Panc1 (cell line): ENCODE measurements at regions not wholly inside any gene's neighbourhood (a gene's known extent, or its start where the extent isn't known, plus 50 kb on each side); places are given as distances from the start of the nearest gene placed in this dataset.
"Not testable (repeated sequence)": the region's sequence is repeated elsewhere in the genome, so short reads cannot be mapped to it uniquely, and the experiment has no call there.

Source experiments
- ATAC-seq: fragments of 200-7000 bp; cut with Tn5 transposase; 2 replicates; pipeline ENCODE4 v1.9.1; 2020; ENCODE audit warnings: mild to moderate bottlenecking, moderate library complexity
- BruUV-seq: library from RNA; stranded (reverse); fragments of 400-500 nt; replicated peaks from 2 replicates; lab custom pipeline; 2021; lab: Mats Ljungman, UMichigan
- CTCF ChIA-PET: fragments of 300-600 bp; sonication (Branson Sonifier 250); formaldehyde crosslinking; loops from one replicate; lab custom pipeline; 2022; ENCODE audit warnings: antibody characterized with exemption; lab: Charles Lee
- POLR2A ChIA-PET: fragments of 300-600 bp; sonication (Branson Sonifier 250); formaldehyde crosslinking; loops from one replicate; lab custom pipeline; 2022; ENCODE audit warnings: antibody characterized with exemption; lab: Charles Lee
- DNase-seq: peaks from one replicate; pipeline ENCODE4 v3.0.0-alpha.2; 2010; ENCODE audit warnings: low read depth, low spot score
- H3K27ac ChIP-seq: 2 replicates; pipeline ENCODE4 v1.5.1; 2011; ENCODE audit warnings: mild to moderate bottlenecking, low read length, inconsistent platforms
- H3K27me3 ChIP-seq: fragments of 200-500 bp; sonication (Bioruptor generic); 2 replicates; pipeline ENCODE4 v1.6.0; 2014; ENCODE audit warnings: low read length, inconsistent platforms; ENCODE audit not compliant: control insufficient read depth, insufficient read depth
- H3K36me3 ChIP-seq: fragments of 200-500 bp; sonication (Bioruptor generic); 2 replicates; pipeline ENCODE4 v1.5.1; 2014; ENCODE audit warnings: inconsistent platforms, mild to moderate bottlenecking, low read length, moderate library complexity; ENCODE audit not compliant: control insufficient read depth, insufficient read depth
- H3K4me1 ChIP-seq: 2 replicates; pipeline ENCODE4 v1.5.1; 2011; ENCODE audit warnings: inconsistent platforms, mild to moderate bottlenecking, low read length, moderate library complexity; ENCODE audit not compliant: control insufficient read depth, insufficient read depth
- H3K4me3 ChIP-seq, 2 experiments: 2 replicates each; pipeline ENCODE4 v1.5.1; 2011 to 2012; ENCODE audit warnings: low read depth in 2 of 2, low read length in 2 of 2, mild to moderate bottlenecking in 2 of 2, inconsistent platforms in 1 of 2, moderate library complexity in 1 of 2
- H3K9me3 ChIP-seq: fragments of 200-500 bp; sonication (Bioruptor generic); 2 replicates; pipeline ENCODE4 v1.5.1; 2014; ENCODE audit warnings: low read depth, mild to moderate bottlenecking, inconsistent platforms, low read length, moderate library complexity; ENCODE audit not compliant: control insufficient read depth, insufficient read depth
- POLR2AphosphoS5 ChIP-seq: IDR thresholded peaks from 2 replicates; pipeline ENCODE4 v1.6.1; 2012; ENCODE audit warnings: mild to moderate bottlenecking, low read depth, low read length, moderate library complexity
- SIN3A ChIP-seq: IDR thresholded peaks from 2 replicates; pipeline ENCODE4 v1.6.1; 2012; ENCODE audit warnings: low read depth, mild to moderate bottlenecking, low read length, moderate library complexity, borderline replicate concordance; ENCODE audit not compliant: insufficient read depth
- TCF7L2 ChIP-seq: IDR thresholded peaks from 2 replicates; pipeline ENCODE4 v1.6.1; 2011; ENCODE audit warnings: mild to moderate bottlenecking, low read depth, low read length, inconsistent platforms
- in situ Hi-C: cut with HindIII; loops from 2 replicates; pipeline ENCODE4 v1.10.0; 2016; ENCODE audit warnings: low sequenced_read_pairs, low pct_unique_long_range_greater_than_20kb
- intact Hi-C: fragments of 100-400 bp; cut with micrococcal nuclease; formaldehyde crosslinking; loops from one replicate; pipeline ENCODE4 v1.10.0; 2022; ENCODE audit not compliant: unreplicated experiment
- TF ChIP-seq, protein P1 (sequence below): fragments of 450-650 bp; IDR thresholded peaks from 2 replicates; pipeline ENCODE4 v1.5.1; 2017; ENCODE audit warnings: mild to moderate bottlenecking
- TF ChIP-seq, protein P2 (sequence below), 2 experiments: IDR thresholded peaks; 2 replicates each; pipeline ENCODE4 v1.6.1; 2011 to 2012; ENCODE audit warnings: low read depth in 2 of 2, control low read depth in 1 of 2, low read length in 1 of 2, mild to moderate bottlenecking in 1 of 2, moderate library complexity in 1 of 2; ENCODE audit not compliant: insufficient read depth in 1 of 2

DNA sequence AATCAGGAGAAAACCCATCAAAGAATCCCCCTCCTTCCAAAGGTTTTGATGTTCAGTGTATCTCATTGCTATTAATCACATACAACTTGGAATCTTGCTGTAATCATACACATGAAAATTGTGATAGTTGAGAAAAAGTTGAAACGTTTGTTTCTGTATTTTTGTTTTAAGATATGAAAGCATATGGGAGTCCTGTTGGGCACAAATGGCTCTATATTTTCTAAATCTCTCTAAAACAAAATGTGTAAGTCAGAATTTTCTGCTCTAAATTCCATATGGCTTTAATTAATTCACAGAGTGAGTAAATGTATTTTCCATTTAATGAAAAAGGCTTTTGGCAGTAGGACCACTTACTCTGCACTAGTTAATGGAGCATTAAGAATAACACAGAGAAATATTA, 140.2 kb downstream of the MOSPD2 start:
- DNase-seq (no peak), ATAC-seq (no peak)
- no peak overlapping the region for H3K4me3 ChIP-seq
- TF ChIP-seq POLR2AphosphoS5 (no peak), TCF7L2 (no peak), SIN3A (no peak)
- TF ChIP-seq, protein P1, sequence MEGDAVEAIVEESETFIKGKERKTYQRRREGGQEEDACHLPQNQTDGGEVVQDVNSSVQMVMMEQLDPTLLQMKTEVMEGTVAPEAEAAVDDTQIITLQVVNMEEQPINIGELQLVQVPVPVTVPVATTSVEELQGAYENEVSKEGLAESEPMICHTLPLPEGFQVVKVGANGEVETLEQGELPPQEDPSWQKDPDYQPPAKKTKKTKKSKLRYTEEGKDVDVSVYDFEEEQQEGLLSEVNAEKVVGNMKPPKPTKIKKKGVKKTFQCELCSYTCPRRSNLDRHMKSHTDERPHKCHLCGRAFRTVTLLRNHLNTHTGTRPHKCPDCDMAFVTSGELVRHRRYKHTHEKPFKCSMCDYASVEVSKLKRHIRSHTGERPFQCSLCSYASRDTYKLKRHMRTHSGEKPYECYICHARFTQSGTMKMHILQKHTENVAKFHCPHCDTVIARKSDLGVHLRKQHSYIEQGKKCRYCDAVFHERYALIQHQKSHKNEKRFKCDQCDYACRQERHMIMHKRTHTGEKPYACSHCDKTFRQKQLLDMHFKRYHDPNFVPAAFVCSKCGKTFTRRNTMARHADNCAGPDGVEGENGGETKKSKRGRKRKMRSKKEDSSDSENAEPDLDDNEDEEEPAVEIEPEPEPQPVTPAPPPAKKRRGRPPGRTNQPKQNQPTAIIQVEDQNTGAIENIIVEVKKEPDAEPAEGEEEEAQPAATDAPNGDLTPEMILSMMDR = no peak
- TF ChIP-seq, protein P2, sequence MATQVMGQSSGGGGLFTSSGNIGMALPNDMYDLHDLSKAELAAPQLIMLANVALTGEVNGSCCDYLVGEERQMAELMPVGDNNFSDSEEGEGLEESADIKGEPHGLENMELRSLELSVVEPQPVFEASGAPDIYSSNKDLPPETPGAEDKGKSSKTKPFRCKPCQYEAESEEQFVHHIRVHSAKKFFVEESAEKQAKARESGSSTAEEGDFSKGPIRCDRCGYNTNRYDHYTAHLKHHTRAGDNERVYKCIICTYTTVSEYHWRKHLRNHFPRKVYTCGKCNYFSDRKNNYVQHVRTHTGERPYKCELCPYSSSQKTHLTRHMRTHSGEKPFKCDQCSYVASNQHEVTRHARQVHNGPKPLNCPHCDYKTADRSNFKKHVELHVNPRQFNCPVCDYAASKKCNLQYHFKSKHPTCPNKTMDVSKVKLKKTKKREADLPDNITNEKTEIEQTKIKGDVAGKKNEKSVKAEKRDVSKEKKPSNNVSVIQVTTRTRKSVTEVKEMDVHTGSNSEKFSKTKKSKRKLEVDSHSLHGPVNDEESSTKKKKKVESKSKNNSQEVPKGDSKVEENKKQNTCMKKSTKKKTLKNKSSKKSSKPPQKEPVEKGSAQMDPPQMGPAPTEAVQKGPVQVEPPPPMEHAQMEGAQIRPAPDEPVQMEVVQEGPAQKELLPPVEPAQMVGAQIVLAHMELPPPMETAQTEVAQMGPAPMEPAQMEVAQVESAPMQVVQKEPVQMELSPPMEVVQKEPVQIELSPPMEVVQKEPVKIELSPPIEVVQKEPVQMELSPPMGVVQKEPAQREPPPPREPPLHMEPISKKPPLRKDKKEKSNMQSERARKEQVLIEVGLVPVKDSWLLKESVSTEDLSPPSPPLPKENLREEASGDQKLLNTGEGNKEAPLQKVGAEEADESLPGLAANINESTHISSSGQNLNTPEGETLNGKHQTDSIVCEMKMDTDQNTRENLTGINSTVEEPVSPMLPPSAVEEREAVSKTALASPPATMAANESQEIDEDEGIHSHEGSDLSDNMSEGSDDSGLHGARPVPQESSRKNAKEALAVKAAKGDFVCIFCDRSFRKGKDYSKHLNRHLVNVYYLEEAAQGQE (IDR thresholded peaks at IDR 0.05; ENCODE audit: insufficient read depth in 1 of 2, low read depth in 2 of 2, low read length in 1 of 2) = no peak
- H3K27me3 ChIP-seq = no peaks in the 10 kb centered on the region
- CTCF ChIA-PET = no interaction called here
- no peaks in the 10 kb centered on the region for H3K36me3 ChIP-seq
- intact Hi-C loops = no loop called here
- H3K9me3 ChIP-seq = no peaks in the 10 kb centered on the region
- no TSS peak for BruUV-seq
- in situ Hi-C loops = no loop called here
- no peak overlapping the region for H3K27ac ChIP-seq
- H3K4me1 ChIP-seq = no peaks in the 10 kb centered on the region
- POLR2A ChIA-PET = no interaction called here

DNA sequence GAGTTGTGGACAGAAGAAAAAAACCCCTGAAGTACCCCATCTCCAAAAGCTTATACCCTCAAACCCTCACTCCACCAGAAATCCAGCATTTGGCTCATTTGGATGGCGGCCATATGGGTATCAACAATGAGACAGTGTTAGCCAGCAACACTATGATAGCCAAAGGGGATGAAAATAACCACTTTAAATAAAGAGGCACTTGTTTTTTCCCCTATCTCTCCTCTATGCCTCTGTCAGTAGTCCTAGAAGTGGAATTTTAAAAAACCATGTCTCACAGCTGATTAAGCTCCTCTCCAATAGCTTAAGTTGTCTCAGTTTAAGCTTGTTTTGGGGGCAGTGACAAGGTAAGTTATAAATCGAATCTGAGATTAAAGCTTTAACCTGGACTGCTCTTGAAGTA, 124.0 kb downstream of the MOSPD2 start:
- no peak for TF ChIP-seq SIN3A
- no peak for TF ChIP-seq TCF7L2
- TF ChIP-seq, protein P2 (IDR thresholded peaks at IDR 0.05; ENCODE audit: insufficient read depth in 1 of 2, low read depth in 2 of 2, low read length in 1 of 2) = no peak
- no peak for TF ChIP-seq POLR2AphosphoS5
- TF ChIP-seq, protein P1 = no peak
- no TSS peak for BruUV-seq
- no peaks in the 10 kb centered on the region for H3K4me1 ChIP-seq
- DNase-seq (no peak), ATAC-seq (no peak)
- CTCF ChIA-PET = no interaction called here
- H3K27me3 ChIP-seq = no peaks in the 10 kb centered on the region
- no peaks in the 10 kb centered on the region for H3K36me3 ChIP-seq
- H3K4me3 ChIP-seq = no peak overlapping the region
- H3K9me3 ChIP-seq = no peaks in the 10 kb centered on the region
- H3K27ac ChIP-seq = no peak overlapping the region
- in situ Hi-C loops = no loop called here
- POLR2A ChIA-PET = no interaction called here
- intact Hi-C loops = no loop called here

DNA sequence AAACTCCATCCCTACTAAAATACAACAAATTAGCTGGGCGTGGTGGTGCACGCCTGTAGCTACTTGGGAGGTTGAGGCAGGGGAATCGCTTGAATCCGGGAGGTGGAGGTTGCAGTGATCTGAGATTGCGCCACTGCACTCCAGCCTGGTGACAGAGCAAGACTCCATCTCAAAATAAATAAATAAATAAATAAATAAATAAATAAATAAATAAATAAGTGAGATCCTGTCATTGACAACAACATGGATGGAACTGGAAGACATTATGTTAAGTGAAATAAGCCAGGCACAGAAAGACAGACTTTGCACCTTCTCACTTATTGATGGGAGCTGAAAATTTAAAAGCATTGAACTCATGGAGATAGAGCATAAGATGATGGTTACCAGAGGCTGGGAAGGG, 111.2 kb downstream of the MOSPD2 start:
- POLR2A ChIA-PET, DNase-seq, ATAC-seq, BruUV-seq, intact Hi-C loops, in situ Hi-C loops, H3K36me3 ChIP-seq, CTCF ChIA-PET, H3K27me3 ChIP-seq, H3K27ac ChIP-seq, H3K4me3 ChIP-seq, H3K9me3 ChIP-seq, H3K4me1 ChIP-seq: not testable (repeated sequence)
